Epithelial cell of esophagus (primary cell): ENCODE measurements at regions not wholly inside any gene's neighbourhood (a gene's known extent, or its start where the extent isn't known, plus 50 kb on each side); places are given as distances from the start of the nearest gene placed in this dataset.

Experiments used
- DNase-seq: peaks from one replicate; pipeline ENCODE4 v3.0.0; 2010; ENCODE audit warnings: low read depth
- H3K4me3 ChIP-seq: 2 replicates; pipeline ENCODE4 v1.5.1; 2011; ENCODE audit warnings: mild to moderate bottlenecking, low read length, control low read depth
- CTCF ChIP-seq: IDR thresholded peaks from 2 replicates; pipeline ENCODE4 v1.5.1; 2011; ENCODE audit warnings: low read depth, mild to moderate bottlenecking, low read length, control low read depth, inconsistent platforms; ENCODE audit not compliant: insufficient read depth; ENCODE audit errors: missing control alignments

GRCh38 chrX:151346931-151347543 is 50.0 kb upstream of the VMA21 start:
- H3K4me3 ChIP-seq = no peak overlapping the region
- DNase-seq = no peak
- no peak for TF ChIP-seq CTCF
